ENCODE measurements at regions not wholly inside any gene's neighbourhood (a gene's known extent, or its start where the extent isn't known, plus 50 kb on each side); places are given as distances from the start of the nearest gene placed in this dataset.
"Not testable (repeated sequence)": the region's sequence is repeated elsewhere in the genome, so short reads cannot be mapped to it uniquely, and the experiment has no call there.

DNA sequence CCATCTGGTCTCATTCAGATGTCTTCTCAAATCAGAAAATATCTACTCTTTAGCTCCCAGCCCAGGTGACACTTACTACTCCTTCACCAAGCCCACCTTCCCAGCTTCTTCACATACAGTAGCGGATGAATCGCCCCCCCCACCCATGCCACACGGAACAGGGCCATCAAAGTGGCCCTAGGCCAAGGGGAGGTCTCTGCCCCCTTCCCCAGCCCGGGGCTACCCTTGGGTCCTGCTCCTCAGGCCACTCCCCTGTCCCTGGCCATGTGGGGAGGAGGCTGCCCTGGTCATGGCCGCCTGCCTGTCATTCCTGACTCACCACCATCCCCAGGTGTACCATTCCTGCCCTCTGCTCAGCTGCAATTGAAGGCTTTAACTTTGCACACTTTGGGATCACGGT, 142.8 kb downstream of the NECTIN1 start:
- DNase-seq (ENCODE audit: low read depth) = no peak

DNA sequence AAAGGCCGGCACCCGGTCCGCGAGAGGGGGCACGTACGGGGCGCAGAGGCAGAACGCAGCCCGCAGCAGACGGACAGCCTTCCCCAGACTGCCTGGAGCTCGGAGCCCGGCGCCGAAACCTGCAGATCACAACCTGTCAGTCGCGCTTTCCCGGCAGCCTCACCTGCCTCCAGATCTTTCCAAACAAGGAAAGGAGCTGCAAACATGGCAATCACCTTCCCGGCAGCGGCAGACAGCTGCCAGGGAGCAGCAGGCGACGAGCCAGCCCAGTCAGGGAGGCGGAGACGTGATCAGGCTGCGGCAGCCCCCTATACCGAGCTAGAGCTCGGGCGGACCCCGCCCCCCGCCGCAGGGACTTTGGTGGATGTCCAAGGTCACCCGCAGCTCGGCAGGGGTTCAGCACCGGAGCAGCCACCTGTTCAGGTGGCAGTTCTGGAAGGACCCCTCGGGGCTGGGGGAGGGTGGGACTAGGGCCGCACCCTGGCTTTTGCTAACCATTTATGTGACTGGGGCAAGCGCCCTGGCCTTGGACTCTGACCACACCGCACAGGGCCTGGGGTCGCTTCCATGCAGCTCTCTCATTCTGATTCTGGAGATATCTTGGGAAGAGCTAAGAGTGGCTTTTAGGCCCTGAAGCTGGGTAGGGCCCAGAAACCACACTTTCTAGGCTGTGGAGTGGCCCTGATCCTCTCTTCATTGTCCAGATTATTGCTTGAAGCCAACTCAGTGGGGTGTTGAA, 143.8 kb downstream of the NECTIN1 start:
- no peak for DNase-seq (ENCODE audit: low read depth)

DNA sequence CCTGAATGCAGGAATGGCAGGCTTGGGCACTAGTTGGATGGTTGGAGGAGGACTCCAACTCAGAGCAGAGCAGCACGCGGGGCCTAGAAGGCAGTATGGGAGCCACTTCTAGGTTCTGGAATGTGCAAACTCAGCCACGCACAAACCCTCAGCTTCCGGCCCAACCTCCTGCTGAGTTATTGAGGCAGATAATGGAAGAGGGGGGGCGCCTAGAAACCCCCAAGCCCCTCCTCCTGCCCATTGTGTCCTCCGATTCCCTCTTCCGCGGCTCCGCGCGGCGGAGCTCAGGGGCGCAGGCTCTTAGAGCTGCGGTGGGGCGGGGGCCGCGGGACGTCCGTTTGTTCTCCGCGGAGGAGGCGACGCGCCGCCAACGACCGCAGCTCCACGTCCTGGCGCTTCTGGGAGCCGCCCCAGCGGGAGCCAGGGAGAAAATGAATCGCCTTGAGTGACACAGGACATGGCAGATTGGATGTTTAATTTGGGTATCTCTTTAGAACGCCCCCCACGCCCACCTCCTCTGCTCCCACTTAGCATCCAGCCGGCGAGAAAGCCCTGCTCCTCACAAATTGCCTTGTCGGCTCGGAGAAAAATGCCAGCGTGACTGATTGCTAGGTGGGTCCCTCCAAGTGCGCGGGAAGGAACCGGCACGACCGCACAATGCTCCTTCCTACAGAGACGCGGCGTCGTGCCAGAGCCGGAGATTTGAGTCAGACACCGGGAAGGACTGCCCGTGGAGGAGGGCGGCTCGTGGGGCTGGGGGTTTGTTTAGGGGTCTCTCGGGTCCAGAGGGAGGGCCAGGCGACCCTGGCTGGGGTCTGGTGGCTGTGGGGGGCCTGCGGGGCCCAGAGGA, 144.6 kb downstream of the NECTIN1 start:
- DNase-seq (ENCODE audit: low read depth) = no peak

DNA sequence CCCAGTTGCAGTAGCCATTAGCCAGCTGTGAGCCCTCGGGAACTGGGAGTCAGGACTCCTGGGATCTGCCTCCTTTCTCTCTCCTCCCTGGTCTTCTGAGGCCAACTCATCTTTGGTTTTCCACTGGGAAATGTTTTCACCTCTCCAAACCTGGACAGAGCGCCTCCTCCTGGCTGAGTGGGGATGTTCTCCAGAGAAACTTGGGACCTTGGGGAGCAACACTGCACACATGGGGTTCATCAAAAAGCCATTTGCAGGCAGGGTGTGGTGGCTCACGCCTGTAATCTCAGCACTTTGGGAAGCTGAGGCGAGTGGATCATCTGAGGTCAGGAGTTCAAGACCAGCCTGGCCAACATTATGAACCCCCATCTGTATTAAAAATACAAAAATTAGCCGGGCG, 145.4 kb downstream of the NECTIN1 start:
- no peak for DNase-seq (ENCODE audit: low read depth)

DNA sequence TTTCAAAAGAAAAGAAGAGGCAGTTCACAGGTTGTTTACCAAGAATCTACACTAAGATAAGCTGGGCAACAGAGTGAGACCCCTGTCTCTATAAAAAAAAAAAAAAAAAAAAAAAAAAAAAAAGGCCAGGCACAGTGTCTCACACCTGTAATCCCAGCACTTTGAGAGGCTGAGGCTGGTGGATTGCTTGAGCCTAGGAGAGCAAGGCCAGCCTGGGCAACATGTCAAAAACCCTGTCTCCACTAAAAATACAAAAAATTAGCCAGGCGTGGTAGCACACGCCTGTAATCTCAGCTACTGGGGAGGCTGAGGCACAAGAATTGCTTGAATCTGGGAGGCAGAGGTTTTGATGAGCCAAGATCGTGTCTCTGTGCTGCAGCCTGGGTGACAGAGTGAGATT, 147.6 kb downstream of the NECTIN1 start:
- not testable (repeated sequence) for DNase-seq (ENCODE audit: low read depth)

DNA sequence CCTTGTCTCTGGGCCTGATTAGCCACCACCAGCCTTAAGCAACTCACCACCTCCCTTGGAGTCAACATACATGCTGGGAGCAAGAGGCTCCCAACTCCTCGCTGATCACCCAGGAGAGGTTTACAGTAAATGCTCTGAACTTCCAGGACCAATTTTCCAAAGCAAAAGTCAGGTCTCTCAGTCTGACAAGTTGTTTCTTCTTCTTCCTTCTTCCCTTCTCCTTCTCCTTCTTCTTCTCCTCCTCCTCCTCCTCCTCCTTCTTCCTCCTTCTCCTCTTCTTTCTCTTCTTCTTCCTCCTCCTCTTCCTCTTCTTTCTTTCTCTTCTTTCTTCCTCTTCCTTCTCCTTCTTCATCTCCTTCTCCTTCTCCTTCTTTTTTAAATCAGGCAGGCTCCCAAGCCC, 148.2 kb downstream of the NECTIN1 start:
- DNase-seq (ENCODE audit: low read depth) = no peak

DNA sequence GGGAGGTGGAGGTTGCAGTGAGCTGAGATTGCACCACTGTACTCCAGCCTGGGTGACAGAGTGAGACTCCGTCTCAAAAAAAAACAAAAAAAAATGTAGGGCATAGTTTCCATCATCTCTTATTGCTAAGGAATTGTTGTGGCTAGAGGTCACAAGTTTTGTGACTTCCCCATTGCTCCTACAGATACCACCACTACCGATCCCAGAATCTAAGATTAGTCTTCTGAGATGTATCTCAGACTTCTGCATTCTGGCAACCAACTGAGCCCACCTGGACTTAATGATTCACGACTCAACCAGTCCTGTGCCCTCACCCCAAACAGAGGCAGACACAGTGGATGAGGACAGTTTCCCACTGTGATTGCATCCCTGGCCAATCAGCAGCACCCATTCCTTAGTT, 148.9 kb downstream of the NECTIN1 start:
- no peak for DNase-seq (ENCODE audit: low read depth)

DNA sequence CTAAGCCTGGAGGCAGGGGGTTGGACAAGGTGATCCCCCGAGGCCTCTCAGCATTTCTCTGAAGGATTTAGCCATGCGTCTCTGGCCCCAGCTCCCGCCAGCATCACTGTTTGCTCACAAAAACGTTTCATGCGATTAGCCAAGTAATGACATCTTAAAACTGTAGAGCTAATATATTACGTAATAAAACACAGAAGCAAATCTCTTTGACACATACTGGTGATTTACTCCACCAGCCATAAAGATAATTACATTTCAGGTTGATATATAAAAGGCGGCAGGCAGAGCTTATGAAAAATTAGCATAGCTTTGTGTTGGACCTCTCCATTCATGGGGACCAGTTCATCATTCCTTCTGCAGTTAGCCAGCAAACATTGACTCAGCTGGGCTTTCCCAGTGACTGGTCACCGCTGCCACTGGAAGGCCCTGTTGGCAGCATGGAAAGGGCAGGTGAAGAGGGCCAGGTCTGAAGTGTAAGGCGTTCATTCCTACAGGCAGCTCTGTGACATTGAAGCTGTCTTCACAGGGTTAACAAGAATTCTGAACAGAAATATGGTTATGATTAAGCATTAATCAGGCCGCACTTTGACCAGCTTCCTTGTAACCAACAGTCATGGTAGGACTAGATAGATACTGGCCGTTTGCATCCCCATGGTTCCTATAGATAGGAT, 150.3 kb downstream of the NECTIN1 start:
- no peak for DNase-seq (ENCODE audit: low read depth)

DNA sequence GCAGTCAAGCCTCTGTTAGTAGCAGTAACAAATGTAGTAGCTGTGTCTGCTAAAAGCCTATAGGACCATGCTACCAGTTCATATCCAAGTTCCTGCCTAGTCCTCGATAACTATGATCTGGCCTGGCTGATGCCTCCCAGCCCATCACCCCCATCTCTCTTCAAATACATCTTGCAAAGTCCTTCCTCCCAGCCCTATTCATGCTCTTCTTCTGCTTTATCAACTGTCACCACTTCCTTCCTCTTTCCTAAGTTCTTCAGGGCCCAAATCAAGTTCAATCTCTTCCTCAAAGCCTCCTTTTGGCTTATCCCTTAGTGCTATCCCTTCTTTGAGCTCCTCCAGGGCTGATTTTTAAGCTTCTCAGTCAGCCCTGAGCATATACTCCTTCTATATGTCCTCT, 150.9 kb upstream of the THY1 start:
- no peak for DNase-seq (ENCODE audit: low read depth)

DNA sequence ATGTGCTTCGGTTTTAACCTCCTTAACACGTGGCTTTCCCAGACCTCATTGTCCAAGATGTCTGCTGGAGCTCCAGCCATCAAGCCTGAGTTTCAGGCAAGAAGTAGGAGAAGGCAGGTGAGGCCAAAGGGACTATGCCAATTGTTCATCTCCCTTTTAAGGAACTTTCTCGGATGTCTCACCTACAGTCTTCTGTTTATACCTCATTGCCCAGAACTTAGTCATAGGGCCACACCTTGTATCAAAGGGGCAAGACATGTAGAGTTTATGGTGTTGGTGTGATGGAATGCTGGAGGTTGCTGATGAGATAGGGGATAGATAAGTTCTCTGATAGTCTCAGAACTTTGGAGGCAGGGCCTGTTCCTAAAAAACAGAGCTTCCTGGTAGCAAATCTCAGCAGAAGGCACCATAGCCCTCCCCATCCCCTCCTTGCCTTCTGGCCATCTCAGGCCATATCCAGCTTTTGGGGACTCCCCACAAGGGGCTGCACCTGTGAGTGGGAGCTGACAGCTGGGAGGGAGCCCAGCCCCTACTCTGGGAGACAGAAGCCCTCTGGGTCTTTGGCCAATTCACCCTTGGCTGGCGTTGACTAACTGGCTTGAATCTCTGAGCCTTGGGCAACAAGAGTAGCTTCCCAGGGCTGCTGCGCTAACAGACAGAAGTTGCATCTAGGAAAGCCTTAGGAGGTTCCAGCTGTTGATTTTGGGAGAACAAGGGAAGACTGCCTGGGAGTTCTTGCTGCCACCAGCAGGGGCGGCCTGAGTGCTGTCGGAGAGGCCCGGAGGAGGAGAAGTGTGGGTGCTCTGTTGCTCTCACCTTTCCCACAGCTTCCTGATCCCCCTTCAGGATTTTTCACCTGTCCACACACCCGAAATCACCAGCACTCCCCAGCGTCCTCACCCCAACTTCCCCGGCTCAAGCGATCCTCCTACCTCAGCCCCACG, 149.8 kb upstream of the THY1 start:
- no peak for DNase-seq (ENCODE audit: low read depth)

DNA sequence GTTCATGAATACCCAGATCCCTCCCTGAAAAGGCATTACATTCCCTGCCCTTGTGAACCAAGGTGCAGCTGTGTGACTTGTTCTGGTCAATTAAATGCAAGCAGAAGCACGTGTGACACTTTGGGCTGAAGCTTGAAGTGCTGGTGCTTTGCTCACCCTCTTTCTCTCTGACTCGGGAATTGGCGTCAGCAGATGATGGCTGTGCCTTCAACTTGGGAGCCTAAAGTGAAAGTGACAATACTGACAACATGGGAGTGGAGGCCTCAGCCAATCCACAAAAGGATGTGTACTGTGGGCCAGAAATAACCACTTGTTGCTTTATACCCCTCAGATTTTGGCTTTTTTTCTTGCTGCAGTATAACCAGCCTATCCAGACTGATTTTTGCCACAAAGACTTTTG, 148.3 kb upstream of the THY1 start:
- no peak for DNase-seq (ENCODE audit: low read depth)

DNA sequence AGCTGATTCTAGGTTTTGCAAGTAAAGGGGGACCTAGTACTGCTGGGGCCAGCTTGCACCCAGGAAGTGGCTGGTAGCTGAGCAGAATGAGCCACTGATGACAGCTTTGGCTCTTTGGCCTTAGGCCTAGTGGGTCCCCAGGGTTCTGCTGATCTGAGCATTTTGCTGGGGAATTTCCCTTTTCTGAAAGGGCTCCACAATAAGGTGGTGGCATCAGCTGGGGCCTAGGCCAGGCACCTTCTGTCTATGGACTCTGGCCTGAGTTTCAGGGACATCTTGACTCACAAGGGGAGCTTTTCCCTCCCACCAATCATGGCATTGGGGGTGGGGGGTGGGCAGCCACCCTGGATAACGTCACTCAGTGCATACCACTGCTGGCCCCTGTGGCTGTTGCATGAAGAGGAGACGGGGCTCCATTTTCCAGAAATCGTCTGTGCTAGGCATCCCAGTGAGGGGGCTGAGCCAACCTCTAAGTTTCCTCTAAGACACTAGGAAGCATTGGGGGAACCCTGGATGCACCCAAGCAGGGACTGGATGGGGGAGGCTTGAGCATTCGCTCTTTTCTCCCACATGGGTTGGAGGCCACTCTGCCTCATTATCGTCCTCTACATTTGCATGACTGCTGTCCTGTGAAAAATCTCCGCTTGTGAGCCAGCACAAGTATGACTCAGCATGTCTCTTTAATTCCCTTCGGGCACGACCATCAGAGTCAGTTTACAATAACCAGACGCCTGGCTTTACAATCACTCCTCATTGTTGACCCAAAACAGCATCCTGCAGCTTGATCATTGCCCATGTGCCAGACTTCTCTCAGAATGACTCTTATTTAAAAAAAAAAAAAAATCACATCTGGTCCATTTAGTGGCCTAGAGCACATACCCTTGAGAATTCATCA, 145.0 kb upstream of the THY1 start:
- no peak for DNase-seq (ENCODE audit: low read depth)

DNA sequence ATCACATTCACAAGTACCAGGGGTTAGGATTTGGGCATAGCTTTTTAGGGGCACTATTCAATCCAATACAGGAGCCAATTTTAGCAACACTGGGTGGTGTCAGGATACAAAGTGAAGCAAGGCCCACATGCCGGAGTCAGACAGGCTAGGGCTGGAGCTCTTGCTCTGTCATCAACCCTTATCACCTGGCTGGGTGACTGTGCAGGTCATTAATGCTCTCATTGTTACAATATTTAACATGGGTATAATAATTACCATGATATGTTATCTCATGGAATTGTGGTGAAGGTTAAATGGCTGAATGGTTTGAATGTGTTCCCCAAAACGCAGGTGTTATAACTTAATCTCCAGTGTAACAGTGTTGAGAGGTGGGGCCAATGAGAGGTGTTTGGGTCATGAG, 143.3 kb upstream of the THY1 start:
- no peak for DNase-seq (ENCODE audit: low read depth)

DNA sequence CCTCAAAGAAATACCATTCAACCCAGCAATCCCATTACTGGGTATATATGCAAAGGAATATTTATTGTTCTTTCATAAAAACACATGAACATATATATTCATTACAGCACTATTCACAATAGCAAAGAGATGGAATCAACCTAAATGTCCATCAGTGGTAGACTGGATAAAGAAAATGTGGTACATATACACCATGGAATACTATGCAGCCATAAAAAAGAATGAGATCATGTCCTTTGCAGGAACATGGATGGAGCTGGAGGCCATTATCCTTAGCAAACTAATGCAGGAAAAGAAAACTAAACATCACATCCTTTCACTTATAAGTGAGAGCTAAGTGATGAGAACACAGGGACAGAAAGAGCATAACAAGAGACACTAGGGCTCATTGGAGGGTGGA, 142.7 kb upstream of the THY1 start:
- not testable (repeated sequence) for DNase-seq (ENCODE audit: low read depth)

DNA sequence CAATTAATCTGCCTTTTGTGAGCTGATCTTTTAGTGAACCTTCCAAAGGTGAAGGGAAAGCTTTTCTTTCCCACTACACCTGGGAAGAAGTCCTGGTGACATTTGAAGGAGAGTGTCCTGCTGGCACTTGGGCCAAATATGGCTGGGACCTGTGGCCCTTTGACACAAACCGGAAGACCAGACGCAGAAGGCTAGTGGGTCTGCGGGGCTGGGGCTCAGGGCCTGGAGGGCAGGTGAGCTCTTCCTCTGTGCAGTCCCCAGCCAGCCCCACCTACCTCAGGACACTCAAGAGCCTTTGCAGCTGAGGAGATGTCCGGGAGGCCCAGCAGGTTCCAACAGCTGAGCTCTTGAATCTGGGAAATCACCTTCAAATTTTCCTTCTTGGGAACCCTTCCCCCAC, 138.0 kb upstream of the THY1 start:
- DNase-seq (ENCODE audit: low read depth) = no peak

DNA sequence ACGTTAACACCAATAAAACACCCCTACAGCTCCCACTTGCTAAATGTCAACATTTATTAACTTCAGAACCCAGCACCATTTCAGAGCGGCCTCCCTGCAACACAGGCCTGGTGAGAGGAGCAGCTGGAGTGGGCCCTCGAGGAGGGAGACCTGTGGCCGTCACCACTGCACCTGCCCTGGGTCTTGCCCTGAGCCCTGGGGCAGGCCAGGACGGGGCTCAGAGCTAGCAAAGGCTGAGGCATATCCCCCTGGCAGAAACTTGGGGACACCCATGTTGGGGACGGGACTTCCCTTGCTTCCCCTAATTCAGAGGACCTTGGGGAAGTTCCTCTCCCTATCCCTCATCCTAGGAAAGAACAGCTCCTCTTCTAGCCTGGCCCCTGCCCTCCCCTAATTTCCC, 137.3 kb upstream of the THY1 start:
- no peak for DNase-seq (ENCODE audit: low read depth)

DNA sequence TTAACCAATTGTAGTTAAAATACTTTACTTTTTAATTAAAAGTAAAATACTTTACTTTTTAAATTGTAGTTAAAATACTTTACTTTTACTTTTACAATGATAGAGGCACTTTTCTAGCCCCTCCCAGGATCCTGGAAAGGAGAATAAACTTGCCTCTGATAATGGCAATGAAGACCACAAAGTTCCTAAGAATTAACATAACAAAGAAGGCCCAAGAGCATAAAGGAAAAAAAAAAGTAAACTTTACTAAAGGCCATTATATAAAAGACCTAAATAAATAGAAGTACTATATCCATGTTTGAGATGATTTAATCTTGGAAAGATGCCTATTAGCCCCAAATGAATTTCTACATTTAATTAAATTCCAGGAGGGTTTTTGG, 129.1 kb upstream of the THY1 start:
- no peak for DNase-seq (ENCODE audit: low read depth)

DNA sequence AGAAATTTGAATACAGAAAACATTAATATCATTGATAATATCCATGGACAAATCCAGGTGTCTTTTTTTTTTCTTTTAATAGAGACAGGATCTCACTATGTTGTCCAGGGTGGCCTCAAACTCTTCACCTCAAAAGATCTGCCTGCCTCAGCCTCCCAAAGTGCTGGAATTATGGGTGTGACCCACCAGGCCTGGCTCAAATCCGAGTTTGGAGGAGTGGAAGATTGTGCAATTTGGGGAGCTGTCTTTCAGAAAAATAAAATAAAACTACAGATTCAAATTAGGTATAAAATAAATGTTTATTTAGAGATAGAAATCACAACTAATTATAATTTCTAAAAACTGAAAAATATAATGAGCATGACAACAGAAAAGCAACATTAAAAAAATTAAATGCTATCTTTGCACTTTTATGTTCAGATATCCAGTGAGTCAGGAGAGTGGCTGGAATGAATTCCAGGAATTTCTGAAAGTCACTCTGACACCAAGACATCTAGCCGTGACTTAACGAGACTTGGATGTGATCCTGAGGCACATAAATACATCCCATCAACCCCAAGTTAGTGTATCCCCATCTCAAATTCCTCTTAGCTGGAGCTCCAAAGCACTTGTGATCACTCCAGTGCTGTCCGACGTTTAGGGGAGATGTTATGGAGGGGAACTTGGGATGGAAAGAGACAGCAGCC, 128.6 kb upstream of the THY1 start:
- no peak for DNase-seq (ENCODE audit: low read depth)

DNA sequence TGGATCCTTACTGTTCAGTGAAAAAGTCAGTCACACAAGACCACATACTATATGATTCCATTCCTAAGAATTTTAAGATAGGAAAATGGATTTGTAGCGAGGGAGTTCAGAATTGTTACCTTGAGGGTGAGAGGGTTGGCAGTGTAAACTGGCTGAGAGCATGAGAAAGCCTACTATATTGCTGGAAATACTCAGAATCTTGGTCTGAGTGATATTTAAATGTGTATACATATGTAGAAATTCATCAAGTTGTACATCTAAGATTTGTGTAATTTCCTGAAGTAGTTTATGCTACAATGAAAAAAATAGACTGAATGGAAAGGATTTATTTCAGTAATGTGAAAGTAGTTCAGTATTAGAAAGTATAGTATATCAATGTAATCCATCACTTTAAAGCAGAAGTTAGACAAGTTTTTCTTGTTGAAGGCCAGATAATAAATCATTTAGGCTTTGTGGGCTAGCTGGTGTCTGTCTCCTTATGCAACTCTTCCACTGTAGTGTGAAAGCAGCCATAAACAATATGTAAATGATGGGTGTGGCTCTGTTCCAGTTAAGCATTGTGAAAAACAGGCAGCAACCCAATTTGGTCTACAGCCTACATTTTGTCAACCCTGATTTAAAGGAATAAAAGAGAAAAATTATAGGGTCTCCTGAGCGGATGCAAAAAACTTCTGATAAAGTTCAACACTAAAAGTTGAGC, 127.2 kb upstream of the THY1 start:
- no peak for DNase-seq (ENCODE audit: low read depth)

DNA sequence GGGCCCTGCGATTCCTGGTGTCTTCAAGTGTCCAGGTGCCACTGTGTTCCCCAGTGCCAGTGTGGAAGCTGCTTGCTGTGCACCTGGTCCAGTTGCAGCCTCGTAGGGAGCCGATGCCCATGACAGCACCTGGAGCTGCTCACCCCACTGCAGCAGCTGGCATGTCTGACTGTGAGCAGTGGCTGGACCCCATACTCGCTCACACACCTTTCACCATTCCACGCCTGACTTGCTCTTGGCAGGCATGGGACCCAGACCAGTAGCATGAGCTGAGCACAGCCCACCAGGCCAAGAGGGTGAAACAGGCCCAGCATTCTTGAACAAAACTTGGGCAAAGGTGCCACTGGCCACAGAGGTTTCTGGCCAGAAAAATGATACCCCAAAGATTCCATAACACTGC, 124.5 kb upstream of the THY1 start:
- no peak for DNase-seq (ENCODE audit: low read depth)

Measured in activated T-cell treated with anti-CD3 and anti-CD28 coated beads for 24 hours (primary cell).